NCI-H226 (cell line): ENCODE measurements at regions not wholly inside any gene's neighbourhood (a gene's known extent, or its start where the extent isn't known, plus 50 kb on each side); places are given as distances from the start of the nearest gene placed in this dataset.
"Not testable (repeated sequence)": the region's sequence is repeated elsewhere in the genome, so short reads cannot be mapped to it uniquely, and the experiment has no call there.

Experiments used
- DNase-seq: peaks from one replicate; pipeline ENCODE4 v3.0.0-alpha.2; 2015

DNA sequence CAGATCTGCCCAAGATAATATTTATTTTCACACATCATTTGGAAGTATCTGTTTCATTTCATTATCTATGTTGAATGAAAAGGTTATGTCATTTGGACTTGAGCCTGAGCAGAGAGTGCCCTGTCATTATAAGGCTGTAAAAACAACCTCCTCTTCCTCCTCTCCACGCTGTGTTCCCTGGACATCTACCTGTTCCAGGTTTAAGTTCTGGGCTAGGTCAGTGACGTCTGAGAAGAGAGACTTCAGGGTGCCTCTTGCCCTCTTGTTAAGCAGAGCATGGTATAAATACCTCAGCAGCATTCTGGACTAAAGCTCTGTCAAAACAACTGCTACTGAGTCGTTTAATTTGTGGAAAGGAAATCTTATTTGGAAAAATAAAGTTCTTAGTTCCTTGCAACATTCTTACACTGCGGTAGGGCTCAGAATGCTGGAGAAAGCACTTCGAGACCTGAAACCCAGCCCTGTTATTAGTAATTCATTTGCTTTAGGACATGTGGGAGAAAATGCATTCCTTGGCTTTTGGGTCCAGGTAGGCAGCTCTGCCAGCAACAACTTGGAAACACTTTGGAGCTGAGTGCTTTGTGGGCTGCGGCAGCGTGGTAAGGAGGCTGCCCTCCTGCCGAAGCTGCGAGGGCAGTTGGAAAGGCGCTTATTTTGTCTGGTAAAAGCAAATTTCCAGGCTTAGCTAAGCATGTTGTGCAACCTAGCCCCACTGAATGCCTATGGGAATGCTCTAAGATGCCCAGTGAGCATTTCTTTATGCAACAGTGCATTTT is 91.8 kb upstream of the NEDD4L start:
- DNase-seq: peak; percentile 9

- DNase-seq: no peak
Measured at GRCh38 chr18:57951117-57951796, 92.8 kb upstream of the NEDD4L start.

DNA sequence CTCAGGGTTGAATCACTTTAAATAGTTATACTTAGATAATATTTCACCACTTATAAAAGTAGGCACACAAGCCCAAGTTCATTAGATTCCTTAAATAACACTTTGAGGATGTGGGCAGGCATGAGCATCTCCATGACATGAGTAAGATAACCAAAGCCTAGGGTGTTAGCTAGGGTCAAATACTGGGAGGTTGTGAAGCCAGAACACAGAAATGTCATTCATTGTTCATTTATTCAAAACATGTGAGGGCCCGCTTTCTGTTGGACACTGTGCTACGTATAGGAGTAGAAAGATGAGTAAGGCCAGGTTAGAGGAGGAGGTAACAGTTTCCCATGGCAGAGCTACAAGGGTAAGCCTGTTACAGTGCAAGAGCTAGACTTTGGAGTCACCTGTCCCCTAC is 93.5 kb upstream of the NEDD4L start:
- no peak for DNase-seq

- not testable (repeated sequence) for DNase-seq
Measured at GRCh38 chr18:57949335-57949734, 94.7 kb upstream of the NEDD4L start.

- no peak for DNase-seq
Measured at GRCh38 chr18:57947117-57947516, 96.9 kb upstream of the NEDD4L start.

GRCh38 chr18:57943723-57944122 is 100.3 kb upstream of the NEDD4L start:
- no peak for DNase-seq

GRCh38 chr18:57942493-57942892 is 101.5 kb upstream of the NEDD4L start:
- no peak for DNase-seq

DNA sequence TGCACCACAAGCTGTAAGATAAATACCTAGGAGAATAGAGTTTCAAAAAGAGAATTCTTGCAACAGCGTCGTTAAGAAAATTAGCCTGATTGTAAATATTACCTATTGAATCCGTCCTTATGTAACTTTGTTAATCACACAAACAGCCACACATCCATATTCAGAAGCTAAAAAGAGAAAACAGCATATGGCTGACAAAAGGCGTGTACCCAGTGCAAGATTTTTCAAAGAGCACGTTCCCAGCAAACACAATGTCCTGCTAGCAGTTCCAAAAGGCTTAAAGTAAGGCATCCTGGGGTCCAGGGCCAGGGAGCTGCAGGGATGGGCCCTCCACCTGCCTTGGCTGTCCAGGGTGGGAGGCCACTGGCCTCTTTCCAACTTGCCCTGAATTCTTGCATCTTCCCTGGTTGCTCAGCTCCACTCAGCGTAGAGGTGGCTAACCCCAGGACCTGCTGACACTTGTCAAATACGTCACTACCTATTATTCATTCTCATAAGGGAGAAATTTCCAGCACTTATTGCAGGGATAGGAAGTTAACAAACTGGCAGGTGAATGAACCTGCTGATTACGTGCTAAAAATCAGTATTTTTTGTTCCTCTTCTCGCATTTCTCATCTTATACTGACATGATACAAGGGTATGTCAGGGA is 102.1 kb upstream of the NEDD4L start:
- no peak for DNase-seq

GRCh38 chr18:57940166-57940660 is 103.8 kb upstream of the NEDD4L start:
- no peak for DNase-seq

GRCh38 chr18:57934375-57934774 is 109.7 kb upstream of the NEDD4L start:
- not testable (repeated sequence) for DNase-seq

GRCh38 chr18:57931038-57931437 is 113.0 kb upstream of the NEDD4L start:
- no peak for DNase-seq

- DNase-seq: no peak
Measured at GRCh38 chr18:57930476-57930875, 113.5 kb upstream of the NEDD4L start.

GRCh38 chr18:57929922-57930321 is 114.1 kb upstream of the NEDD4L start:
- DNase-seq: no peak

- no peak for DNase-seq
Measured at GRCh38 chr18:57928466-57928865, 115.6 kb upstream of the NEDD4L start.

- no peak for DNase-seq
Measured at GRCh38 chr18:57927511-57927910, 116.5 kb upstream of the NEDD4L start.

GRCh38 chr18:57925706-57926105 is 118.3 kb upstream of the NEDD4L start:
- peak; percentile 33 for DNase-seq

- no peak for DNase-seq
Measured at GRCh38 chr18:57923611-57924010, 120.4 kb upstream of the NEDD4L start.

- no peak for DNase-seq
Measured at GRCh38 chr18:57922885-57923284, 119.8 kb upstream of the ATP8B1 start.

DNA sequence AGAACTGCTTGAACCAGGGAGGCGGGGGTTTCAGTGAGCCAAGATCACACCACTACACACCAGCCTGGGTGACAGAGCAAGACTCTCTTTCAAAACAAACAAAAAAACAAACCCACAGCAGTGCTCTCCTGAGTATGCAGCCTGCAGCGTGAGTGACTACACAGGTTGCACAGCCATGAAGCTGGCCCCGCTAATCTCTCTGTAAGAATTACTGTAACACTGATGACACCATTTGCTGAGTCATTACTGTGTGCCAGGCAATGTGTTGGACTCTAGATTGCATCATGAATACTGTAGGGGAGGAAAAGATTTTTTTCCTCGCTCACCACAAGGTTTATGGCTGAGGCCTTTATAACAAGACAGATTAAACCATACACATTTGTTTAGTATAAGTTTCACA is 118.6 kb upstream of the ATP8B1 start:
- DNase-seq: peak; percentile 26

GRCh38 chr18:57920036-57920435 is 116.9 kb upstream of the ATP8B1 start:
- no peak for DNase-seq

DNA sequence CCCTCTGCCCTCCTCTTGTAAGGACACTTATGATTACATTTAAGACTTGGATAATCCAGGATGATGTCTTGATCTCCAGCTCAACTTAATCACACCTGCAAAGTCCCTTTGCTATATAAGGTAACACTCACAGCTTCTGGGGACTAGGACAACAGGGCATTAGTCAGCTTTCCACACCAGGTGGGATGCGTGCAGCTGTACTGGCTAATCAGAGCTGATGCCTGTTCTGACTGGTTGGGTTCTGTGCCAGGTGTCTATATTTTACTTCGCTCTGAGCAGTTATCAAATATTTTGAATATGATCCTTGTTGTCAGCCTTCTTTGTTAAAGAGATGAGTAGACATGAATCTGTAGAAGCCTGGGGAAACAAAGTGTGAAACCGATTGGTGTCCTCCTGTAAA is 115.5 kb upstream of the ATP8B1 start:
- DNase-seq: no peak

- no peak for DNase-seq
Measured at GRCh38 chr18:57916684-57917083, 113.6 kb upstream of the ATP8B1 start.

- no peak for DNase-seq
Measured at GRCh38 chr18:57915865-57916582, 112.9 kb upstream of the ATP8B1 start.
